Activated naive CD8-positive, alpha-beta T cell treated with anti-CD3 and anti-CD28 coated beads, Interleukin-2, amount 50 U/mL, for 24 hours (primary cell): ENCODE measurements at regions not wholly inside any gene's neighbourhood (a gene's known extent, or its start where the extent isn't known, plus 50 kb on each side); places are given as distances from the start of the nearest gene placed in this dataset.
"Not testable (repeated sequence)": the region's sequence is repeated elsewhere in the genome, so short reads cannot be mapped to it uniquely, and the experiment has no call there.

Experiments
- ATAC-seq: fragments of 150-1000 bp; cut with Tn5 transposase; one replicate; pipeline ENCODE4 v1.10.0; 2021
- DNase-seq: peaks from one replicate; pipeline ENCODE4 v3.0.0; 2021
- H3K27ac Mint-ChIP-seq: one replicate; pipeline ENCODE4 v1.8.0; 2021; ENCODE audit warnings: mild to moderate bottlenecking, mixed read lengths
- H3K27me3 Mint-ChIP-seq: one replicate; pipeline ENCODE4 v1.8.0; 2021; ENCODE audit warnings: mixed read lengths
- H3K36me3 Mint-ChIP-seq: one replicate; pipeline ENCODE4 v1.8.0; 2021; ENCODE audit warnings: low read depth, mixed read lengths
- H3K4me1 Mint-ChIP-seq: one replicate; pipeline ENCODE4 v1.8.0; 2021; ENCODE audit warnings: mixed read lengths
- H3K4me3 Mint-ChIP-seq: one replicate; pipeline ENCODE4 v1.8.0; 2021; ENCODE audit warnings: mild to moderate bottlenecking, moderate library complexity, mixed read lengths
- H3K9me3 Mint-ChIP-seq: one replicate; pipeline ENCODE4 v1.8.0; 2021; ENCODE audit warnings: mixed read lengths

DNA sequence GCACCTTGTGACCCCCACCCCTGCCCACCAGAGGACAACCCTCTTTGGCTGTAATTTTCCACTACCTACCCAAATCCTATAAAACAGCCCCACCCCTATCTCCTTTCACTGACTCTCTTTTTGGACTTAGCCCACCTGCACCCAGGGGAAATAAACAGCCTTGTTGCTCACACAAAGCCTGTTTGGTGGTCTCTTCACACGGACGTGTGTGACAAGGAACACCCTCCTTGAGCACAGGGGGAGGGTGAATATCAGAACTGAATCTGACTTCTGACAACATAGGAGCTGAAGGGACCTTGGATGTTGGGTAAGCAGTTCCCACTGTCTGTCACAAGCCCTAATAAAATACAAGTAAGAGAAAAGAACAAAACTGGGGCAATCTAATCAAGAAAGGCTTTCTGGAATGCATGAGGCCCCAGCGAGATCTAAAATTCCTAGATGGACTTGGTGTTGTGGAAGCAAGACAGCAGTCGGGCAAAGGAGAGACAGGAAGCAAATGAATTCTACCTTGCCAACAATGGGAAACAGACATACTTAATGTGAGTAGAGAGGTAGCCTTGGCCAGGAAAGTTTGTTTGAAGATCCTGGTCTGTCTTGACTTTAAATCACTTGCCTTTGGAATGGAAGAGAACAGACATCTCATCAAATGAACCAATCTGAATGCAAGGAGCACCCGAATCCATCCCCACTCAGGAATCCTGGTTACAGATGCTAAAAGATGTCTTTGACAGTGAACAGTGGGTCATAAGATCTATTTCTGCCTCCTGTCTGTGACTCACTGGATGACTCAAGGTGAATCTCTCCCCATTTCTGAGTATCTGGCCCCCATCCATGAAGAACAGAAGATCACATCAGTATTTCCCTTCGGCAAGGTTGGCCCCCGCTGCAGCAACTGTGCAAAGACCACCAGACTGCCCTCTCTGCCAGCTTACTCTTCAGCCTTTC, 53.3 kb downstream of the OLFML3 start:
- Mint-ChIP-seq H3K4me3 (no peak overlapping the region), H3K36me3 (no peaks in the 10 kb centered on the region), H3K27ac (no peak overlapping the region), H3K27me3 (no peaks in the 10 kb centered on the region), H3K4me1 (no peaks in the 10 kb centered on the region), H3K9me3 (no peaks in the 10 kb centered on the region)
- ATAC-seq: peak; percentile 54
- DNase-seq: no peak

DNA sequence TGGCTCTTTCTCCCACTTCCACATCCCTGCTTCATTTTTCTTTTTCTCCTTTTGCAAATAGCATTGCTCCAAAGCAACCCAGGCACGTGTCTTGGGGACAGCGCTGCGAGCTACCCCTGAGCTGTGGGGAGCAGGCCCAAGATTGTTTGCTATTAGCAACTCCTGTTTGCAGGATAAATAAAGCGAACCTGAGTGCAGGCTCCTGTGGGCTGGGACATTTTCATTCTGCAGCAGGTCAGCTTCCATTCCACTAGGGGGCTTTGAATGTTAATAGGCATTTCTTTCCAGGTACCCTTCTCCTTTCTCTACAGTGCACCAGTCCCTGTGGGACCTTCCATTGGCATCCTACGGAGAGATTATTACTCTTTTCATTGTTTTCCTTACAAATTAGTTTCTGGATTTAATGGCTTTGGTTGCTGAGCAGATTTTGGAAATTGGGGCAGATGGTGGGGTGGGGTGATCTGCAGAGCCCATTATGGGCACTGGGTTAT, 54.0 kb downstream of the OLFML3 start:
- DNase-seq (no peak), ATAC-seq (no peak)
- no peaks in the 10 kb centered on the region for H3K27me3 Mint-ChIP-seq
- H3K36me3 Mint-ChIP-seq: no peaks in the 10 kb centered on the region
- no peaks in the 10 kb centered on the region for H3K4me1 Mint-ChIP-seq
- H3K4me3 Mint-ChIP-seq: no peak overlapping the region
- no peak overlapping the region for H3K27ac Mint-ChIP-seq
- no peaks in the 10 kb centered on the region for H3K9me3 Mint-ChIP-seq

DNA sequence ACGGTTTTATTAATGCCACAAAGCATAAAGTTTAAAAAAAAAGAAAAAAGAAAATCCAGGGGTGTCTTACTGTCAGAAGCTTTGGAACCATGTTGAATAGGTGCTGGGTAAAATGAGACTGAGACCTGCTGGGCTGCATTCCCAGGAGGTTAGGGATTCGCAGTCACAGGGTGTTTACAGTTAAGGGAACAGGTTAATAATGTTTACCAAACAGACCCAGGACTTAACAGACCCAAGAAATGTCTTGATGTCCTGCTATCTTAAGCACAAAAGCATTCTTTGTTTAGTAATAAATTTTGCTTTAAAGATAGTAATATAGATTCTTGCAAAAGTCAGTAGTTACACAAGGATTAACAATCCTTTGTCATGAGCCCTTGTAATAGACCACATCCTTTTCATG, 54.7 kb downstream of the OLFML3 start:
- Mint-ChIP-seq H3K9me3 (no peaks in the 10 kb centered on the region), H3K27ac (no peak overlapping the region), H3K27me3 (no peaks in the 10 kb centered on the region), H3K4me1 (no peaks in the 10 kb centered on the region), H3K36me3 (no peaks in the 10 kb centered on the region), H3K4me3 (no peak overlapping the region)
- DNase-seq (no peak), ATAC-seq (no peak)

DNA sequence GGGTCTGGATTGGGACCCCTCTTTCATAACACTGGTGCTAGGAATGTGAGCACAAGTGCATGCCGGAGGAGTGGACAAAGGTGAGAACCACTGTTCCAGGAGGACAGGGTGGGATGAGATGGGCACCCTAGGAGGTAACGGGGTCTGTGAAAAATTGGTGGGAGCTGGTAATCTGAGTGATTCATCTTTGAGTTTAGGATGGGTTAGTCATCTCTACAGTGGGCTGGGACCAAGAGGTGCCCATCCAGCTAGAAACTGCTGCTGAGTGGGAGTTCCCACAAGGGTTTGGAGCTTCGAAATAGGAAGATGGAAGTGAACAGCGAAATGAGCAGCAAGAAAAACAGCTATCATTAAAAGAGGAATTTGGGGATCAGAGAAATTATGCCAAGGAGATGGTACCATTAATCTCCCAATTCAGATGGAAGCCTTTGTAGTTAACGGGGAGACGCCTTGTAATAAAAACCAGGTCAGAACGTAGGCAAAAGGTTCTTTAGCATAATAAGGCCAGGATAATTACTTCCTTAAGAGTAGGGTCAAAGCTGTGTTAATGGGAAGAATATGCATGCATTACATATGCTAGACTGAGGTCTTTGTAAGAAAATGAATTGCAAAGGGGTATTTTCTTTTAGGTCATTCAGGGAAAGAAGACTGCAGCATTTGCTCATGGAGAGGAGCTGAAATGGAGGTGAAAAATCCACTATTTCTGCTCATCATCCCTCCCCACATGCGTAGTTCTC, 55.5 kb downstream of the OLFML3 start:
- DNase-seq (no peak), ATAC-seq (no peak)
- Mint-ChIP-seq H3K4me1 (no peaks in the 10 kb centered on the region), H3K27ac (no peak overlapping the region), H3K9me3 (no peaks in the 10 kb centered on the region), H3K27me3 (no peaks in the 10 kb centered on the region), H3K4me3 (no peak overlapping the region), H3K36me3 (no peaks in the 10 kb centered on the region)

DNA sequence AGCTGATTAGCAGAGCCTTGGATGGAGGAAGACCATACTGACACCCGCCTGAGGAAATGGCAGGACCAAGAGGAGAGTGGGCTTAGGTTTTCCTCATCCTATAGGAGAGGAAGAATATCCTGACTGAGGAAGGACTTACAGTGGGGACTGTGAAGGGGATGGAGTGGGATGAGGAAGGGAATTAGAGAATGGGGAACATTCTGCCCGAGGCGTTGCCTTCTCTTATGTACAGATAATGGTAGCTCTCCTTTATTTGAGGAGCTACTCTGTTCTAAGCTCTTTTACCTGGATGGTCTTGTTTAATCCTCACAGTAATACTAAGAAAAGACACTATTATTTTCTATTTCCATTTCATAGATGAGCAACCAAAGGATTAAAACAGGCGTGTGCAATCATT, 56.0 kb downstream of the OLFML3 start:
- H3K27me3 Mint-ChIP-seq: no peaks in the 10 kb centered on the region
- H3K4me3 Mint-ChIP-seq: no peak overlapping the region
- H3K4me1 Mint-ChIP-seq: no peaks in the 10 kb centered on the region
- H3K36me3 Mint-ChIP-seq: no peaks in the 10 kb centered on the region
- no peak overlapping the region for H3K27ac Mint-ChIP-seq
- DNase-seq: no peak
- ATAC-seq: no peak
- H3K9me3 Mint-ChIP-seq: no peaks in the 10 kb centered on the region

DNA sequence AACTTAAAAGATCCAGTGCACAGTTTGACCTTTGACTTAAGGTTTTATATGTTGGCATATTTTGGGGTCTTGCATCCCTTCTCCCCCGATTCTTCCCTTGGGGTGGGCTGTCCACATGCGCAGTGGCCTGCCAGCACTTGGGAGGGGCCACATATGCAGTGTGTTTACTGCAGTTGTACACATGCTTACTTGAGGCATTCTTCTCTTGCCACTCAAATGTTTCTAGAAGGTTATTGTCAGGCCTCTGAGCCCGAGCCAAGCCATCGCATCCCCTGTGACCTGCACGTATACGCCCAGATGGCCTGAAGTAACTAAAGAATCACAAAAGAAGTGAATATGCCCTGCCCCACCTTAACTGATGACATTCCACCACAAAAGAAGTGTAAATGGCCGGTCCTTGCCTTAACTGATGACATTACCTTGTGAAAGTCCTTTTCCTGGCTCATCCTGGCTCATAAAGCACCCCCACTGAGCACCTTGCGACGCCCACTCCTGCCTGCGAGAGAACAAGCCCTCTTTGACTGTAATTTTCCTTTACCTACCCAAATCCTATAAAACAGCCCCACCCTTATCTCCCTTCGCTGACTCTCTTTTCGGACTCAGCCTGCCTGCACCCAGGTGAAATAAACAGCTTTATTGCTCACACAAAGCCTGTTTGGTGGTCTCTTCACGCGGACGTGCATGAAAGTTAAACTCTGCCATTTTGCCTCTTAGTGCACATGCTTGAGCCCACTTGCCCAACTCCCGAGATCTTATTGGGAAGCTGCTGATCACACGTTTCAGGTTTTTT, 57.8 kb downstream of the OLFML3 start:
- H3K27ac Mint-ChIP-seq, H3K27me3 Mint-ChIP-seq, H3K9me3 Mint-ChIP-seq, ATAC-seq, DNase-seq, H3K4me1 Mint-ChIP-seq, H3K4me3 Mint-ChIP-seq, H3K36me3 Mint-ChIP-seq: not testable (repeated sequence)

DNA sequence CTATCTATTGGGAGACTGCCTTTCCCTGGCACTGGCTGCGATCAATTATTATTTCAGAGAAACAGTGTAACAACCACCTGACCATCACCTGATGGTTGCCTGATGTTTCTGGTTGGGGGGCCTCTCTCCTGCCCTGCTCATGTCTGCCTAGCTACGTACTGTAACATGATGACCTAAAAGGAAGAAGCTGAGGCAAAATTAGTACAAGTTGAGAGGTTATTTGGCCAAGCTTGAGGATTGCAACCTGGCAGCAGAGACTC, 58.3 kb downstream of the OLFML3 start:
- no peak overlapping the region for H3K4me3 Mint-ChIP-seq
- H3K4me1 Mint-ChIP-seq: no peaks in the 10 kb centered on the region
- H3K27me3 Mint-ChIP-seq: peaks cover 4% of the 10 kb centered on the region

DNA sequence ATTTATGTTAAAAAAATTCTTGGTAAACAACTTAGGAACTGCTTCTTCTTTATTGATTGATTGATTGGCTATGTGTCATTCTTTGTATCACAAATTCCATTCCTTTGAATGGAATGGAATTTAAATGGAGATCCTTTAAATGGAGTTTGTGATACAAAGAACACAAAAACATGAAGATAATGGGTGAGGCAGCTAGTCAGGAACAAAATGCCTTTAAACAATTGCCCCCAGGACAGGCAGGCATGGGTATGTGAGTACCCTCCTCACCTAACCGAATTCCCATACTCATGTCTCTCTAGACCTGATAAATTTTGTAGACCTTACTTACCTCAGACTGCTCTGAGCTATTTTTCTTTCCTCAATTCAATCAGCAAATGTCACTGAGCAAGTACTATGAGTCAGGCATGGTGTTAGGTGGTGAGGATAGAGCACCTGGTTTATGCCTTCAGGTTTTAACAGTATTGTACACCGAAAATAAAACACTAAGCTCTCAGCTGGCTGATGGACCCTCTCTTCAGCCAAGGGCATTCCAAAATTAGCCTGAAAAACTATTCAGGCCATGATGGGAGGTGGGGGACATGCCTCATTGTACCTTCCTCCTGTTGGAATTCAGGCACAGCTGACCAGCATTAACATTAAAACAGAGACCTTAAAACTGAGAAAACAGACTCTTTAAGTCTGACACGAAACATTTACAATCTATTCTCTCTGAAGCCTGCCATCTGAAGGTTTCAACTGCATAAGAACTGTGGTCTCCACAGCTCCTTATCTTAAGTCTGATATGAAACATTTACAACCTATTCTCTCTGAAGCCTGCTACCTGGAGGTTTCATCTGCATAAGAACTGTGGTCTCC, 58.9 kb downstream of the OLFML3 start:
- no peaks in the 10 kb centered on the region for H3K36me3 Mint-ChIP-seq
- no peak overlapping the region for H3K27ac Mint-ChIP-seq
- H3K4me3 Mint-ChIP-seq: no peak overlapping the region
- no peak for DNase-seq
- no peaks in the 10 kb centered on the region for H3K4me1 Mint-ChIP-seq
- ATAC-seq: no peak
- no peaks in the 10 kb centered on the region for H3K9me3 Mint-ChIP-seq
- H3K27me3 Mint-ChIP-seq: peaks cover 4% of the 10 kb centered on the region

More for the DNA sequence above, 58.3 kb downstream of the OLFML3 start:
- H3K36me3 Mint-ChIP-seq: no peaks in the 10 kb centered on the region
- no peak overlapping the region for H3K27ac Mint-ChIP-seq
- ATAC-seq: no peak
- DNase-seq: no peak
- H3K9me3 Mint-ChIP-seq: no peaks in the 10 kb centered on the region
